Thyroid gland (tissue), 4 donors: ENCODE measurements at regions not wholly inside any gene's neighbourhood (a gene's known extent, or its start where the extent isn't known, plus 50 kb on each side); places are given as distances from the start of the nearest gene placed in this dataset.

Experiments used
- DNase-seq, 2 donors: peaks; one replicate each; pipeline ENCODE4 v3.0.0-alpha.2; 2019
- H3K27ac ChIP-seq, 3 donors: fragments of 200-600 bp; sonication (generic); 1 replicate in 2 of 3; 2 replicates in 1 of 3; pipeline ENCODE4 v1.5.1; 2016 to 2019; ENCODE audit warnings: mild to moderate bottlenecking in 1 of 3, moderate library complexity in 1 of 3
- H3K27me3 ChIP-seq: fragments of 200-600 bp; sonication (generic); one replicate; pipeline ENCODE4 v1.5.1; 2019
- H3K36me3 ChIP-seq, 2 donors: fragments of 200-600 bp; sonication (generic); one replicate each; pipeline ENCODE4 v1.5.1; 2016 to 2019
- H3K4me1 ChIP-seq, 2 donors: fragments of 200-600 bp; sonication (generic); one replicate each; pipeline ENCODE4 v1.5.1; 2017 to 2019
- H3K4me3 ChIP-seq, 3 donors: fragments of 200-600 bp; sonication (generic); replicated peaks in 1 of 3; 1 replicate in 2 of 3; 2 replicates in 1 of 3; pipeline ENCODE4 v1.5.1; 2016; ENCODE audit warnings: mild to moderate bottlenecking in 1 of 3
- H3K9me3 ChIP-seq: fragments of 200-600 bp; sonication (generic); one replicate; pipeline ENCODE4 v1.5.1; 2017
- CTCF ChIP-seq, 6 experiments: fragments of 200-600 bp in 3 of 6; fragments of 450-650 bp in 3 of 6; sonication (generic) in 3 of 6; IDR thresholded peaks; one replicate each; pipeline ENCODE4 v1.5.1; 2016 to 2019; ENCODE audit warnings: antibody characterized with exemption in 6 of 6, mild to moderate bottlenecking in 2 of 6, inconsistent platforms in 1 of 6, moderate library complexity in 1 of 6
- POLR2A ChIP-seq, 2 donors: fragments of 450-650 bp; IDR thresholded peaks; one replicate each; pipeline ENCODE4 v1.6.1; 2017; ENCODE audit warnings: antibody characterized with exemption in 2 of 2, mild to moderate bottlenecking in 2 of 2, moderate library complexity in 1 of 2
- WGBS, 2 donors: methylation state at CpG; one replicate each; pipeline ENCODE4 v1.1.5; 2017; 5-methylcytosine and 5-hydroxymethylcytosine counted together
- intact Hi-C: fragments of 100-400 bp; cut with DNase I; formaldehyde crosslinking; loops from one replicate; pipeline ENCODE4 v1.15.1; 2023

GRCh38 chr17:68656666-68657065 lies 55.5 kb upstream of the FAM20A start:
- peak overlapping the region in 1 of 3 donors; percentile 62 for H3K27ac ChIP-seq
- WGBS, 2 donors: 73 to 74% methylated on average over 4 of the region's 4 CpGs
- intact Hi-C loops: no loop called here
- H3K9me3 ChIP-seq: no peaks in the 10 kb centered on the region
- no peaks in the 10 kb centered on the region for H3K27me3 ChIP-seq
- H3K36me3 ChIP-seq: no peaks in the 10 kb centered on the region
- DNase-seq: no peak
- no peak overlapping the region for H3K4me3 ChIP-seq
- peaks cover 0 to 8% of the 10 kb centered on the region in 2 donors for H3K4me1 ChIP-seq
- no peak for TF ChIP-seq POLR2A (IDR thresholded peaks at IDR 0.05)
- no peak for TF ChIP-seq CTCF (IDR thresholded peaks at IDR 0.05)
